ENCODE measurements at regions not wholly inside any gene's neighbourhood (a gene's known extent, or its start where the extent isn't known, plus 50 kb on each side); places are given as distances from the start of the nearest gene placed in this dataset.

DNA sequence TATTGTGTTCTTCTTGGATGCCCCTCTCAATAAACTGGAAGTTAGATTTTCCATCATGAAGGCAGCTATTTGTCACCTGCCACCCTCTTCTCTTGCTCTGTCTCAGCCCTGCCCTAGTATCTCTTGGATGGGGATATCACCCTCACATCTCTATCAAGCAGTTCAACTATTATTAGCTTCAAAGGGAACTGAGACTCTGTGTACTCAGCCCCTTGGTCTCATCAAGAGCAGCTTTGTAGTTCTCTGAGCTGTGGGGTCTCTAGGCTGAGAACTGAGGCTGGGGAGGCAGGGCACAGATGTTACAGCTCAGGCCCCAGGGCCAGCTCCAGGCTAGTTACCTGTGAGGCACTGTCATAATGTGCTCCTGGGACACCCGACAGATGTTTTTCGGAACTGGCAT lies 130.3 kb downstream of the DAD1 start:
- no peak overlapping the region for H4K5ac ChIP-seq (ENCODE audit: low read depth, low read length)
- no peak overlapping the region for H2BK15ac ChIP-seq (ENCODE audit: low read depth, low read length)
- 100% methylated on average over 2 of the region's 2 CpGs; no CpG with 5 or more reads in 1 of the 2 experiments for WGBS, 2 experiments (ENCODE audit: extremely low coverage in 2 of 2, insufficient read length in 1 of 2)
- no peaks in the 10 kb centered on the region for H3K9me3 ChIP-seq (ENCODE audit: control insufficient read depth, insufficient read depth, low read length)
- no peaks in the 10 kb centered on the region for H3K36me3 ChIP-seq (ENCODE audit: control insufficient read depth, insufficient read depth, low read length)
- dilution Hi-C loops (cut with HindIII; ENCODE audit: low sequenced_read_pairs, unreplicated experiment) (no loop called here), intact Hi-C loops (cut with micrococcal nuclease) (no loop called here), in situ Hi-C loops (cut with MboI; ENCODE audit: low sequenced_read_pairs) (no loop called here)
- H3K4me1 ChIP-seq (ENCODE audit: control insufficient read depth, insufficient read depth, low read length), result no peaks in the 10 kb centered on the region
- POLR2A ChIA-PET (ENCODE audit: unreplicated experiment), result no interaction called here
- H3K56ac ChIP-seq (ENCODE audit: extremely low read depth, insufficient read depth, low read length), result no peak overlapping the region
- H3K27me3 ChIP-seq (ENCODE audit: control insufficient read depth, insufficient read depth, low read length), result peaks cover 58% of the 10 kb centered on the region
- ATAC-seq (ENCODE audit: low read depth), result no peak
- H4K20me1 ChIP-seq (ENCODE audit: insufficient read depth, low read length), result no peaks in the 10 kb centered on the region
- TF ChIP-seq CHD1 (IDR thresholded peaks at IDR 0.05; ENCODE audit: low read depth, low read length), result no peak
- TF ChIP-seq FOS (IDR thresholded peaks at IDR 0.05; ENCODE audit: low read depth, low read length), result no peak
- TF ChIP-seq RAD21 (IDR thresholded peaks at IDR 0.05; ENCODE audit: low read length), result no peak
- TF ChIP-seq MXI1 (IDR thresholded peaks at IDR 0.05; ENCODE audit: borderline replicate concordance, low read depth, low read length), result no peak
- no peak for TF ChIP-seq USF2 (IDR thresholded peaks at IDR 0.05; ENCODE audit: low read depth, low read length)
- TF ChIP-seq BHLHE40 (IDR thresholded peaks at IDR 0.05; ENCODE audit: low read depth, low read length), result no peak
- no peak for TF ChIP-seq RCOR1 (IDR thresholded peaks at IDR 0.05; ENCODE audit: insufficient replicate concordance, low read length)
- TF ChIP-seq RFX5 (IDR thresholded peaks at IDR 0.05; ENCODE audit: low read depth, low read length), result no peak
- no peak for TF ChIP-seq POLR2A (IDR thresholded peaks at IDR 0.05; ENCODE audit: low read depth, low read length)
- no peak overlapping the region for H3K4me3 ChIP-seq (ENCODE audit: insufficient read depth, low read depth, low read length)
- H3K4ac ChIP-seq (ENCODE audit: low read depth, low read length), result no peak overlapping the region
- CTCF ChIA-PET, result interaction anchor here (1.4 kb wide), 1 partner anchor 11 kb away, joined by 4 read pairs; no protein-coding TSS in a partner anchor
- no peak overlapping the region for H3K14ac ChIP-seq (replicated peaks; ENCODE audit: low read depth, low read length)
- no peak overlapping the region for H3K23ac ChIP-seq (ENCODE audit: low read depth, low read length)
- no peak overlapping the region for H3K9ac ChIP-seq (ENCODE audit: low read depth, low read length)
- H2BK20ac ChIP-seq (ENCODE audit: low read depth, low read length), result no peak overlapping the region
- H3K9me1 ChIP-seq (ENCODE audit: insufficient read depth, low read length), result no peaks in the 10 kb centered on the region
- H2AFZ ChIP-seq (replicated peaks; ENCODE audit: low read length, poor library complexity), result no peak overlapping the region
- no peak overlapping the region for H2BK5ac ChIP-seq (ENCODE audit: low read depth, low read length, poor library complexity, severe bottlenecking)
- no peak overlapping the region for H3K18ac ChIP-seq (ENCODE audit: low read depth, low read length)
- DNase-seq, result no peak
- no peak overlapping the region for H2AK5ac ChIP-seq (ENCODE audit: low read depth, low read length)
- no peak overlapping the region for H4K91ac ChIP-seq (ENCODE audit: insufficient read depth, low read depth, low read length)
- no TSS peak for BruUV-seq (replicated peaks)
- H3K4me2 ChIP-seq (ENCODE audit: low read depth, low read length), result no peak overlapping the region
- no peak overlapping the region for H2BK120ac ChIP-seq (ENCODE audit: low read depth, low read length)
- H3K27ac ChIP-seq (ENCODE audit: insufficient read depth, low read length), result no peak overlapping the region
- no peaks in the 10 kb centered on the region for H3K79me1 ChIP-seq (ENCODE audit: low read depth in 1 of 2, low read length in 2 of 2)
- H2AK9ac ChIP-seq (replicated peaks; ENCODE audit: low read depth, low read length, poor library complexity), result no peak overlapping the region
- H4K8ac ChIP-seq (ENCODE audit: low read depth in 2 of 2, low read length in 2 of 2), result no peak overlapping the region

All from IMR-90 (cell line).